HG02610 (cell line): ENCODE measurements at regions not wholly inside any gene's neighbourhood (a gene's known extent, or its start where the extent isn't known, plus 50 kb on each side); places are given as distances from the start of the nearest gene placed in this dataset.

ENCODE experiments used
- ATAC-seq: cut with Tn5 transposase; IDR thresholded peaks from one replicate; pipeline ENCODE4 v1.9.1; 2021; ENCODE audit warnings: mild to moderate bottlenecking, moderate library complexity; ENCODE audit not compliant: unreplicated experiment

DNA sequence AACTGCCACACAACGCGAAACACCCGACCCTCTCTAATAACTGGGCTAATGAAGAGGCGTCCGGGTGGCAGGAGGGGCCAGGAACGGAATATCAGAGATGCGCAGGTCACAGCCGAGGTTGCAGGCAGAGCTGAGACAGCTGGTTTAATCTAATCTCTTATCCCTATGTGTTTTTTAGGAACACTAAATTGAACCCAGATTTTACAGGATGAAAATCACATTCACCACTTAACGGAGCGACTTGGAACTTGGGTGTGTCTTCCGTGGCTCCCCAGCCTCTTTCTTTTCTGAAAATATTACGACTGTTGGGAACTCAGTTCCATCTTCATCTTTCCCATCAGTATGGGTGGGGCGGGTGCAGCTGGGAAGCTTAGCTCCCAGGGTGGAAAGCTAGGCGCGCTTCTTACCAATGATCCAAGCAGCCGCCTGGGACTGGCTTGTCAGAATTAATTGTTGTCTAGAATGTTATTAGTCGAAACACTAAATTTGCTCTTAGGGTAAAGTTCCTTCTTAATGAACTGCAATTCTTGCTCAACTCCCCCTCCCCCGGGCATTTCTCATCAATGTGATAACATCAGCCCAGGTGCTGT is 92.5 kb downstream of the IRX2 start:
- no peak for ATAC-seq

GRCh38 chr5:2658447-2658846 is 93.0 kb downstream of the IRX2 start:
- ATAC-seq, result no peak

DNA sequence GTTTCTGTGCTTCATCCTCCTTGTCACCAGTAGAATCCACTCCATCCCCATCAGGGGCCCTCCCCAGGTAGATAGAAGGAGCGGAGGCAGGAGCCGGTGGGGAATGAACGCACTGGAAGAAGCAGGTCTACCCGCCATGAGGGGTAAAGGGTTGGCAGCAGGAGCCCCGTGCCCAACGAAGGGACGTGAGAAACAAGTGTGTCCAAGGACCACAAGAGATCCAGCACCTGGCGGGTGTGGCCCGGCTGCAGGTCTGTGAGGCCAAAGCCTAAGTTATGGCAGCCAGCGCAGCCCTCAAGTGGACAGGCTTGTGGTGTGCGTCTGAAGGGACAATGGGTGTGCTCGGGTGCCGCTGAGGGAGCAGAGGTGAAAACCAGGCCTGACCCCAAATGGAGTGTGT is 94.3 kb downstream of the IRX2 start:
- no peak for ATAC-seq

- no peak for ATAC-seq
These were observed 95.3 kb downstream of the IRX2 start for GRCh38 chr5:2656206-2656605.

DNA sequence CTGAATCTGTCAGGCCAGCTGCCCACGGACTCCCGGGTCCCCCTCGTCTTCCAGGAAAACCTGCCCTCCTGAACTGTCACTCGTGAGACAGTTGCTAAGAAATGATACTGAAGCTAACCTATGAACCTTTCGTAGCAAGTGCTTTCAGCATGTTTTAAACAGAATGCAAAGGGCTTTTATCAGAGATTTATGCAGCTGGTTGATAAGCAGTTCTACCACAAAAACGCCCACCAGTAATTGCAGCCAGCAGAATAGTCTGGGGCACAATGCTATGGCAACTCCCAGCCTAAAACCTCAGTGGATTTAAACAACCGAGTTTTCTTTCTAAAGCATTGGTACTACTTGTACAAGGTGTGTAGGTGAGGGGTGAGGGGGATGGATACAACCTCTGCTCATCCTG is 97.5 kb downstream of the IRX2 start:
- no peak for ATAC-seq

- ATAC-seq, result no peak
These were observed 100.4 kb downstream of the IRX2 start for GRCh38 chr5:2651116-2651515.

DNA sequence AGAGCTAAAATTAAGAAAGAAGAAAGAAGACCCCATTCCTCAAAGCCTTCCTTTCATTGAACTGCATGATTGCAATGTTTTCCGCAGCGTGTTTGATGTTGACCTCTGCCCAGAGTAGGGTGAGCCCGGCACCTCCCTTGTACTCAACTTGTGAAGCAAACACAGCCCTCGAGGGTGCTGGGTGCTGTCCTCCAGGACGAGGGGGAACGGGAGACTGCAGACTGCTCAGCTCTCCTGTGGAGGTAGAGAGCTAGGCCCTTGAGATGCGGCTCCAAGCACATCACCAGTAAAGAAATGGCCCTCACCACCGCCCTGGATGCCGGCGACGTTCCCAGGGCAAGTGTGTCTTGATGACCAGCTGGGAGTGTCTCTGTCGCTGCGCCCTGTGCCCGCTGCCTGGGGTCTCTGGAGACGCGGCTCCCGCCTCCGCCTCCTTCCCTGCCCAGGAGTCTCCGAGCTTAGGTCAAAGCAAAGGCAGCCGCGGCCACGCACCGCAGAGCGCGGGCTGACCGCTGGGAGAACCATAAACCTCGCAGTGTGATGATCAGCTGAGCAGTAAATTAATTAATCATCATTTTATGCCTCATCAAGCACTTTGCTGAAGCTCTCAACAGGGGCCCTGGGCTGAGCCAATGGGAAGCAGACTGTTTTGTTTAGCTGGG is 108.7 kb downstream of the IRX2 start:
- no peak for ATAC-seq

- no peak for ATAC-seq
These were observed 110.8 kb downstream of the IRX2 start for GRCh38 chr5:2640717-2641116.

GRCh38 chr5:2639425-2639824 is 112.1 kb downstream of the IRX2 start:
- ATAC-seq, result no peak

- ATAC-seq, result no peak
These were observed 116.9 kb downstream of the IRX2 start for GRCh38 chr5:2634399-2635176.

DNA sequence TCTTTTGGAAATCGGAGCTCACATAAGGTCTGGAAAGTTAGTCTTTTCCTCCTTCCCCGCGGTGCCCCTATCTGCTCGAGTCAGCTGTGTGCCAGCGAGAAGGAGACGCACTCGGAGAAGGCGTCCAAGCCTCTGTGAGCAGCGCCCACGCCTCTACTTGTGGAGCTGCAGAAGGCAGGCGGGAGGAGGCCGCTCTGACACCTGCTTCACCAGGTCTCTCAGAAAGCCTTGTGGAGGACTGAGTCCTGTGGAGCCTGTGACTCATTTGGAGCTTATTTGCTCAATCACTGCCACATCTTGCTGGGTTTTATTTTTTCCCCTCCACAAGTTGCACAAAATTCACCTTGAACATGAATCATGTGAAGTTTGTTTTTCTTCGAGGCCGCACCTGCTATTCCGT is 117.5 kb downstream of the IRX2 start:
- ATAC-seq, result no peak

GRCh38 chr5:2631758-2632157 is 119.7 kb downstream of the IRX2 start:
- ATAC-seq, result no peak

DNA sequence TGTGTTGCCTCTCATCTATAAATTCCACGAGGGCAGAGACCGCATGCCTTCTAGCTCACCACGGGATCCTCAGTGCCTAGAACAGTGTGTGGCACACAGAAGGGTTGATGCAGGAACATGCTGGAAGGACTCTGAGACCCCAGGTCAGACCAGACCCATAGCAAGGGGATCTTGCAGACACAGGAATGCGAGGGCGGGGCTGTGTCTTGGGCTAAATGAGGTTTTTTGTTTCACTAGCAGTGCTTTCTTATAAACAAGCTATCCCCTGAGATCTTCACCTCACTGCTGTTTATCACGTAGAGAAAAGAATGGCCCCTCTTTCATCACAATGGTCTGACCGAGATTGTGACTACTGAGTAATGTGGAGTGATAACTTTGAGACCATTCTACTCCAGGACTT is 122.4 kb downstream of the IRX2 start:
- no peak for ATAC-seq

DNA sequence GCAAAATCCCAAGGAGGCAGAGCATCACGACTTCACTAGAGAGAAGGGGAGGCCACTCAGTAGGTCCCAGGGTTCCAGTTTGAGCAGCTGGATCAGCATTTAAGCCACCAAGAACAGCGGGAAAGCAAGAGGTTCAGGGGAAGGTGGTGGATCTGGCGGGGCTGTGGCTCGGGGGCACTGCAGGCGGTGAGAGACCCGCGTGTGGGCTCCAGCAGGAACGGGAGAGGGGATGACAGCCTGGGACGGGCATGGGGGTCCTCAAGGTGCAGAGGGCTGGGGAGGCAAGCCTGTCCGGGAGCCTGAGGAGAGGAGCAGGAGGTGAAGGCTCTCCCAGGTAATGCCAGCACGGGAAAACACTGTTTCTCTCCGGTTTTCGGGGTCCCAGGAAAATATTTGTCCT is 123.6 kb downstream of the IRX2 start:
- ATAC-seq, result no peak

DNA sequence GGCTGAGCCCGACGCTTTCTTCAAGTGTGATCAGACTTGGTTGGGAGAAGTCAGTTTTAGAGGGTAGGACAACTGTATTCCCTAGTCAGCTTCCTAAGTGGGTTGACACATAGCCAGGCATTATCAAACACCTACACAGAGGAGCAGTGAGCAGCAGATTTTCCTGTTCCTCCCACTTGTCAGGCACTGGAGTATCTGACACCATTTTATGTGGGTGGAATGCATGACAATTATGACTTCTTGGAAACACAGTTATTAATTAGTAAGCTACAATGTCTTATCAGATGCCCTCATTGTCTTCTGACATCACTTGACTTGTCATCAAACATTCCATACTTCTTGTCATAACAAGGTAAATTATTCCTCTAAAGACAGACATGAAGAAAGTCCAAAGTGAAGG is 124.9 kb downstream of the IRX2 start:
- no peak for ATAC-seq

DNA sequence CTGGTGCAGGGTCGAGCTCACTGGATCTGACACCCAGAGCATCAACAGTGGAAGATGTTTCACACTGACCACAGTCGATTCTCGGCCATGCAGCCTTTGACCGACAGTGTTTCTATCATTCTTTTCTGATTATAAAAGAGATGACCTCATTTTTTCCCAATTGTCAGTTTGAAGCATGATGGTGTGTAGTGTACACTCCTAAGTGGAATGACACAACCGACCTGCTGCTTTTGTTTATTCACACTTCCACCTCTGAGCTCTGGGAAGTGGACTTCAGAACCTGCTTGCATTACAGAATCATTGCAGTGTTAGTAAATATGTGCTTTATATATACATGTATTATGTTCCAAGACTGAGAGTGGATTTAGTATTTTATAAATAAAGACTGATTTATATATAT is 128.6 kb downstream of the IRX2 start:
- no peak for ATAC-seq

- ATAC-seq, result no peak
These were observed 129.8 kb downstream of the IRX2 start for GRCh38 chr5:2621631-2622030.

DNA sequence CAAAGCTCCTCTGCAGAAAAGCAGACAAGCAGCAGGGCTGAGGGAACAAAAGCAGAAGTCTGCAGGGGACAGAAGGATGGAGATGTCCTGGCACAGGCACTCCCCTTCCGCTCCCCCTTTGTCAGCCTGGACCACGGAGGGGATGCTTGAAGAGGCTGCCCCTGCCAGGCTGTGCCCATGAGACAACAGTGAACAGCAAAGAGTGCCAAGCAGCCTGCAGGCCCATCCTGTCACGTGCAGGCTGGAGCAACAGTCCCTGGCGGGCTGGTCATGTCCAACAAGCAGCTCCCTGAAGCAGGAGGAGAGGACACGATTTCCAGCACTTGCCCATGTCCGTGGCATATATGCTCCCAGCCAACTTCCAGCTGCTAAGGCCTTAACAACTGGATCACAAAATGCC is 132.3 kb downstream of the IRX2 start:
- ATAC-seq, result no peak

DNA sequence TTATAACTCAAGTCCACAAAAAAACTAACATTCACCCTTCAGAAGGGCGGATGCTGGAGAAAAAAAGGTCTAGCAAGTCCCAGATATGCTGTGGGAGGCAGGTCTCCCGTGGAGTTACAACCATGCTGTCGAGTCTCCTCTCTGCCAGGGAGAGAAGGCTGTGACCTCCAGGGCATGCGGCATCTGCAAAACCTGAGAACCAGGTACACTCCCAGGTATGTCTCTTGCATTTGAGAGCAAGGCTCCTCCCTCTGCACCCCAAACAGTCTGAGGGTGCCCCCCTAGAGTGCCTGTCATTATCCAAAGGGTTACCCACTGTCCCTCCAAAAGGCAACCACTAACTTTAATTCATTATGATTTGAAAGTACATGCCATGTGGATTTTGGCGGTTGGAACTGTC is 134.0 kb downstream of the IRX2 start:
- ATAC-seq, result no peak

- no peak for ATAC-seq
These were observed 135.6 kb downstream of the IRX2 start for GRCh38 chr5:2615917-2616316.

- ATAC-seq, result no peak
These were observed 136.9 kb downstream of the IRX2 start for GRCh38 chr5:2614571-2614970.

- no peak for ATAC-seq
These were observed 139.8 kb downstream of the IRX2 start for GRCh38 chr5:2611659-2612058.
